Transverse colon (tissue), 4 donors: ENCODE measurements at regions not wholly inside any gene's neighbourhood (a gene's known extent, or its start where the extent isn't known, plus 50 kb on each side); places are given as distances from the start of the nearest gene placed in this dataset.

Source experiments
- POLR2A ChIP-seq: fragments of 450-650 bp; IDR thresholded peaks from one replicate; pipeline ENCODE4 v1.6.1; 2016; ENCODE audit warnings: antibody characterized with exemption, mild to moderate bottlenecking, moderate library complexity
- POLR2AphosphoS5 ChIP-seq, 3 donors: sonication (generic); formaldehyde crosslinking; IDR thresholded peaks; one replicate each; pipeline ENCODE4 v1.6.1; 2016; ENCODE audit warnings: antibody characterized with exemption in 3 of 3
- TF ChIP-seq, protein P1 (sequence below), 5 experiments: fragments of 200-600 bp in 3 of 5; fragments of 450-650 bp in 2 of 5; sonication (generic) in 3 of 5; IDR thresholded peaks; 1 replicate in 2 of 5; 2 replicates in 3 of 5; pipeline ENCODE4 v1.5.1; 2016 to 2017; ENCODE audit warnings: antibody characterized with exemption in 5 of 5, inconsistent platforms in 3 of 5, mild to moderate bottlenecking in 2 of 5, moderate library complexity in 1 of 5

DNA sequence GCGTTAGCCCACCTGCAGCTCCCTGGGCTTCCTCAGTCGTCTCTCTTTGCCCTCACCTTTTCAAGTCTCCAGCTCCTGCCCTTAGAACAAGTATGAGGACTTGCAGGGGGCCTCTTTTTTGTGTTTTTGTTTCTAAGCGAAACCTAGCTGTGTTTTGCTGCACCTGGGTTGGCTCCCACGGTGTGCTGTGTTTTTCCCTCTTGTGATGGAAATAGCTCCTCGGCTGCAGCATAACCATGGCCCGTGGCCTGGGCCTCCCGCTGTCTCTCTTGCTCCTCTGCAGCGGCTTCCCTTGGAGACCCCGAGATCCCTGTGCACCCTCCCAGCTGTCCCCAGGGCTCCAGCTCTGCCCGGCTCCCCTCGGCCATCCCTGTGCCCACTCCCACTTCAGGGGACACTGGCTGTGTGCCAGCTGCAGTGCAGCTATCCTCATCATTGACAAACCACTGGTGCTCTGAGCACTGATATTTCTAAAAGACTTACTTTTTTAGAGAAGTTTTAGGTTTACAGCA is 75.6 kb upstream of the TCERG1L start:
- TF ChIP-seq POLR2A (no peak), POLR2AphosphoS5 (IDR thresholded peaks at IDR 0.05) (no peak)
- TF ChIP-seq, protein P1, sequence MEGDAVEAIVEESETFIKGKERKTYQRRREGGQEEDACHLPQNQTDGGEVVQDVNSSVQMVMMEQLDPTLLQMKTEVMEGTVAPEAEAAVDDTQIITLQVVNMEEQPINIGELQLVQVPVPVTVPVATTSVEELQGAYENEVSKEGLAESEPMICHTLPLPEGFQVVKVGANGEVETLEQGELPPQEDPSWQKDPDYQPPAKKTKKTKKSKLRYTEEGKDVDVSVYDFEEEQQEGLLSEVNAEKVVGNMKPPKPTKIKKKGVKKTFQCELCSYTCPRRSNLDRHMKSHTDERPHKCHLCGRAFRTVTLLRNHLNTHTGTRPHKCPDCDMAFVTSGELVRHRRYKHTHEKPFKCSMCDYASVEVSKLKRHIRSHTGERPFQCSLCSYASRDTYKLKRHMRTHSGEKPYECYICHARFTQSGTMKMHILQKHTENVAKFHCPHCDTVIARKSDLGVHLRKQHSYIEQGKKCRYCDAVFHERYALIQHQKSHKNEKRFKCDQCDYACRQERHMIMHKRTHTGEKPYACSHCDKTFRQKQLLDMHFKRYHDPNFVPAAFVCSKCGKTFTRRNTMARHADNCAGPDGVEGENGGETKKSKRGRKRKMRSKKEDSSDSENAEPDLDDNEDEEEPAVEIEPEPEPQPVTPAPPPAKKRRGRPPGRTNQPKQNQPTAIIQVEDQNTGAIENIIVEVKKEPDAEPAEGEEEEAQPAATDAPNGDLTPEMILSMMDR (IDR thresholded peaks at IDR 0.05), result no peak
